NCI-H1417 (cell line): ENCODE measurements at regions not wholly inside any gene's neighbourhood (a gene's known extent, or its start where the extent isn't known, plus 50 kb on each side); places are given as distances from the start of the nearest gene placed in this dataset.
"Not testable (repeated sequence)": the region's sequence is repeated elsewhere in the genome, so short reads cannot be mapped to it uniquely, and the experiment has no call there.

ENCODE experiments used
- DNase-seq, 3 experiments: peaks; one replicate each; lab custom pipeline; 2025; lab: John Stamatoyannopoulos, UW

DNA sequence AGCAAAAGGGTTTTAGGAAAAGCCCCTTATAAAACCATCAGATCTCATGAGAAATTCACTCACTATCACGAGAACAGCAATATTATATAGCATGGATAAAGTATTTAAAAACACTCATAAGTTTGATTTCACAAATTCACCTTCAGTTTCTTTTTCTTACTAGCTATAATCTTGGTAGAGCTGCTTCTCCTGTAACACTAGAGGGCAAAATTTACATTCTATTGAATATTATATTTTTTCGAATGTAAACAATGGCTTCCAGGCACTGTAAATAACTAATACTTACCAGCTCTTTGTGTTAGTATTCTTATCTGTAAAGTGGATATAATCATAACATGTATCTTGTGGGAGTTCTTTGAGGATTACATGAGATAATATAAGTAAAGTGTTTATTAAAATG is 259.6 kb downstream of the CCER1 start:
- DNase-seq = no peak

DNA sequence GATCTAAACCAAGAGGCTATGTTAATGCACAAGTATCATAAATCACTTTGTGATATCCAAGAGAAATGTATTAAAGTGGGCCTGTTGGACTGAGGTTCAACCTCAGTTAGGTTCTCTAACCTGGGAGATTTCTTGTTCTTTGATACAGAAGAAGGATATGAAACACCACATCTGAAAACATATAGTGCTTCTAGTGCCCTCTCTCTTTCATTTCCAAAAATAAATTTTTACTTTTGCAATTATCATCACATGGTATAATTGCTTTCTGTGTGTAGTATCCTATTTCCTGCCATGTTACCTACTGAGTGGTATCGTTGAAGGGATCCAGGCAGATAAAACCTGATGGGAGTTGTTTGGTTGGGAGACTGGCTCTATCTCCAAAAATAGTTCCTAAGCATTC is 264.9 kb downstream of the CCER1 start:
- peak in 1 of 3 experiments; percentile 44 for DNase-seq

DNA sequence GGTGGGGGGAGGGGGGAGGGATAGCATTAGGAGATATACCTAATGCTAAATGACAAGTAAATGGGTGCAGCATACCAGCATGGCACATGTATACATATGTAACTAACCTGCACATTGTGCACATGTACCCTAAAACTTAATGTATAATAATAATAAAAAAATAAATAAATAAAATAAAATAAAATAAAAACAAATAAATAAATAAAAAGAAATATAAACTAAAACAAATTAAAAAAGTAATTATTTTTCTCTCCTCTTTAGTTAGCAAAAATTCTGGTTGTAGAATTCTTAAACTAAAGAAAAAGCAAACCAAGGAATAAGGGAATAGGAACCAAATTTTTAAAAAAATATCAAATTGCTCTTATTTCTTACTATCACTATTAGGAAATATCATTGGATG is 267.3 kb downstream of the CCER1 start:
- not testable (repeated sequence) for DNase-seq

GRCh38 chr12:90683871-90684270 is 271.1 kb downstream of the CCER1 start:
- DNase-seq = no peak

GRCh38 chr12:90682398-90682797 is 272.6 kb downstream of the CCER1 start:
- DNase-seq = no peak

DNA sequence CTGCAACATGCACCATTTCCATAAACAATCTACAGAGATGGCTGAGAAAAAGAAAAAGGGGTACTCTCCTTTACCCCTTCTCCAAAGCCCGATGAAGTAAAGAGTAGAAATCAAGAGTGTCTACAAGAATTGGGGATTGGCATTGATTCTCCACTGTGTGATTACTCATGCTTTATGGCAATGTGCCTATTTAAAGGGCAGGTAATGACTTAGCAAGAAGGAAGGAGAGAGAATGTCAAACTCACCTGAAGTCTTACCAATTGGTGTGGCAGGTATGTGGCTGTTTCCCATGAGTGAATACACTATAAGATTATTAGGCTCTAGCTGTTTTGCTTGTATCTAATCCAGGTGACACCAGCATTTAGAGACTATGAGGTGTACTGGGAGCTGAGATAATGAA is 275.3 kb downstream of the CCER1 start:
- DNase-seq = no peak

DNA sequence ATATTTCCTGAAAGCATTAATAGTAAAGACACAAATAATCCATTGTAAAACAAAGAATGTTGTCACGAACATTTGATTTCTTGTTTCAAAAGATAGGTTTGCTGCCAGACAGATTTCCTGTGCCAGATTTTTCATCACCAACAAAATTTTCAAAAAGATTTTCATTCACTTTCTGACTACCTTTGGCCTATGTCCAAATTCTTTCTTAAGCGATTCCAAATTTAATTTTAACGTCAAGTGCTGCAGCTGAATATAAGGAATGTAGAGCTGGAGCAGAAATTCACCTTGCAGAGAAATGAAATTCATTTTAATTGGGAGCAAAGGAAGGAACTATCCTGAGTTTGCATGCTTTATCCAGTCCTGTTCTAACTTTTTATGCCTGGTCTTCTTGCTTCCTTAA is 277.4 kb downstream of the CCER1 start:
- DNase-seq = no peak

- DNase-seq = no peak
These were observed 277.9 kb downstream of the CCER1 start for GRCh38 chr12:90677055-90677454.

DNA sequence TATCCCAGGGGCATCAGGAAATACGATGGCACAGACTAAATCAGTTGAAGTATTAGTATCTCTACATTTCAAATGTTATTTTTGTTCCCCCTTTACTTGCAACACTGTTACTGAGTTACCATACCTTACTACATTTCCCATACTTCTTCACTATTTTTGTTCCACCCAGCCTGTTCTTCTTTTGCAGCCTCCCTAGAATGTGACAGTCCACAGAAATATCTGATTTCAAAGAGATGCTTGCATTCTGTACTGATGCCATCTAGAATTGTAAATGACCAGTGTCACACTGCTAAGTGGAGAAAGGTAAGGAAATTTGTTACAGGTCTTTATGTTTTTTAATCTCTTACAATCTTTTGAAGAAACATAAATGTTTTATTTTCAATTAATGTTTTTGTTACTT is 279.9 kb downstream of the CCER1 start:
- no peak for DNase-seq

GRCh38 chr12:90672081-90672480 is 282.9 kb downstream of the CCER1 start:
- DNase-seq = no peak

GRCh38 chr12:90663949-90664348 is 291.0 kb downstream of the CCER1 start:
- not testable (repeated sequence) for DNase-seq

- DNase-seq = no peak
These were observed 295.9 kb downstream of the CCER1 start for GRCh38 chr12:90659060-90659459.

- no peak for DNase-seq
These were observed 301.9 kb downstream of the CCER1 start for GRCh38 chr12:90653040-90653439.

DNA sequence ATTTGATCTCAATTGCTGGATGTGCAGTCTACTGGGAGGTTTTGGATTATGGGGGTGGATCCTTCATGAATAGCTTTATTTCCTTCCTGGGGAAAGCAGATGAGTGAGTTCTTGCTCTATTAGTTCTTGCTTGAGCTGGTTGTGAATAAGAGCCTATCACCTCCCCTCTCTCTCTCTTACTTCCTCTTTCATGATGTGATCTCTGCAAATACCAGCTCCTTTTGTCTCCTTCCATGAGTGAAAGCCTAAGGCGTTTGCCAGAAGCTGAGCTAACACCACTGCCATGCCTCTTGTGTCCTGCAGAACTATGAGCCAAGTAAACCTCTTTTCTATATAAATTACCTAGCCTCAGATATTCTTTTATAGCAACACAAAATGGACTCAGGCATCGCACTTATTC is 302.7 kb downstream of the CCER1 start:
- DNase-seq = no peak

DNA sequence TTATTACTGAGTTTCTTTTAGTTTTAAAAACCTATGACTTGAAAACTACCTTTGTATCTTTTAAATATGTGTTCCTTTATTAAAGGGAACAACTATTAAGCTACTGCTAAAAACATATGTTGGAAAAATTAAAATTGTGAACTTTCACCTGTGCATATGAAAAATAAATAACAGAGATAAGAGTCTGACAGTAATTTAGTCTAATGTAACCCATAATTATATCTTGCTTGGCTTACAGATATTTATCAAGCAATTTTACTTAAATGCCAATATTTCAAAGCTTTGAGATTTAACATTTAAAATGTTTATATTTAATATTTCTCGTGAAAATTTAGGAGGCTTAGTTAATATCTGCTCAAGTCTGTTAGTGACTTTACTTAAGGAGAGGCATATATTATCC is 309.8 kb downstream of the CCER1 start:
- DNase-seq = no peak

- DNase-seq = no peak
These were observed 323.3 kb downstream of the CCER1 start for GRCh38 chr12:90631591-90632212.

GRCh38 chr12:90630006-90630405 is 325.0 kb downstream of the CCER1 start:
- peak; percentile 34 to 86 (median 80) for DNase-seq

DNA sequence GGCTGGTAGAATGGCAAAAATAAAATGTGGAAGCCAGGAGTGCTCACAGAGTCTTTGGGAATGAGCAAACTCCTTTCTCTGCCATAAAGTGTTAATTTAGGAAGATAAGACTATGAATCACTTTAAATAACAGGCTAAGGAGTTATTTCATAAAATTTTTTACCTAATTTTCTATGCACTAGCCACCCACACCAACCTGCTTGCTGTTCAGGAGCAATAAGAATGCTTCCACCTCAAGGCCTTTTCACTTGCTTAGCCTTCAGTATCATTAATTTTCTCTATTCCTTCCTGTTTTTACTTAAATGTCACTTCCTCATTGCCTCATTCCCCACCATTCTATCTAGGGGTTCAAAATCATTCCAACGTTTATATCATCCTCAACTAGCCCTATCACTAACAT is 326.8 kb downstream of the CCER1 start:
- DNase-seq = no peak

DNA sequence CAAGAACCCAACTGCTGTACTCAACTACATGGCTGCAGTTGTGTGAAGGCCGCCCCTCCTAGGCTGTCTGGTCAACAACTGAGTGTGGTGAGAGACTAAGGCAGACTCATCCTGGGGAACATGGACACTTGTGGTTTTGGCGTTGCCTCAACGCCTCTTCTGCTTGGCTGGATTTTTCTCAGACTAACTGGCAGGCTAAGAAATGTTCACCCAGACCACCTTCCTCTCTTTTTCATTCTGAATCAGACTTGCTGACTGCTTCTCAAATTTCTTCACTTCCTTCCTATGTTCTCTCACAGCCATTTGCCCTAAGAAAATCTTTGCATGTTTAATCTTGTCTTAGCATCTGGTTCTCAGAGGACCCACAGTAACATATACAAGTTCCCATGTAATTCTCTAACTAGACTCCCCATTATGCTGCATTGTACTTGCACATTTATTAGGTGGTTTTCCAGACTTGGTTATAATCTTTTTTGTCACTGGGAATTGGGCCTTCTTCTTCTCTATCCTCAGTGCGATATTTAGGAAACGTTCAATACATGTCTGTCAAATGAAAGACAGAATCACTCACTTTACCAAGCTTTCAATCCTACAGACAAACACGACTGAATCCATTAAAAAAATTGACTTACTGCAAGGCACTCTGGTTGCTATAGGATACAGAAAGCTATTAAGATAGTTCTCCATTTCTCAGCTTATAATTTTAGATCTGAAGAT is 327.6 kb downstream of the CCER1 start:
- DNase-seq = peak in 1 of 3 experiments; percentile 31

GRCh38 chr12:90622431-90622830 is 332.5 kb downstream of the CCER1 start:
- DNase-seq = no peak

GRCh38 chr12:90621927-90622326 is 333.0 kb downstream of the CCER1 start:
- no peak for DNase-seq

- DNase-seq = no peak
These were observed 335.0 kb downstream of the CCER1 start for GRCh38 chr12:90619943-90620342.

DNA sequence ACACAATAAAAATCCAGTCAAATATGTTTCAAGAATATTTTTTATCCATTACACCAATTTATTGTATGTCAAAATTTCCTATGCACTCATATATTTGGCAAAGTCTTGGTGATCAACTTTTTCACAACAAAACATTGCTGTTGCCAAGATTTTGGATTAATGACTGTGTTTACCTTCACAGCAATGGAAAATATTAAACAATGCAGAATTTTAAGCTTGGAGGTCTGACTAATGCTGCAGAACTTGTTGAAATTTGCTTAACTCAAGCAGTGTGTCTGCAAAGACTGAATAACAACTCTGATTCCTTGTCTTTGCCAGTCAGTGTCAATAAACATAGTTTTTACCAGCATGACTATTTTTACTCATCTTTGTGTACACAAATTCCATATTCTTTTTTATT is 336.4 kb downstream of the CCER1 start:
- no peak for DNase-seq

- DNase-seq = no peak
These were observed 343.1 kb downstream of the CCER1 start for GRCh38 chr12:90611891-90612290.
